PC-3 (cell line): ENCODE measurements at regions not wholly inside any gene's neighbourhood (a gene's known extent, or its start where the extent isn't known, plus 50 kb on each side); places are given as distances from the start of the nearest gene placed in this dataset.

ENCODE experiments used
- ATAC-seq: fragments of 200-7000 bp; cut with Tn5 transposase; 2 replicates; pipeline ENCODE4 v1.9.1; 2020; ENCODE audit warnings: mild to moderate bottlenecking, moderate library complexity
- BruUV-seq: library from RNA; stranded (reverse); fragments of 400-500 nt; replicated peaks from 2 replicates; lab custom pipeline; 2021; lab: Mats Ljungman, UMichigan
- CTCF ChIA-PET: fragments of 300-600 bp; sonication (Branson Sonifier 250); formaldehyde crosslinking; loops from one replicate; lab custom pipeline; 2022; ENCODE audit warnings: antibody characterized with exemption; lab: Charles Lee
- POLR2A ChIA-PET: fragments of 300-600 bp; sonication (Branson Sonifier 250); formaldehyde crosslinking; loops from one replicate; lab custom pipeline; 2022; ENCODE audit warnings: antibody characterized with exemption; ENCODE audit not compliant: unreplicated experiment; lab: Charles Lee
- DNase-seq: peaks from one replicate; pipeline ENCODE4 v3.0.0-alpha.2; 2015
- H2AFZ ChIP-seq: fragments of 300-600 bp; sonication (generic); 2 replicates; pipeline ENCODE4 v1.6.0; 2016; ENCODE audit warnings: antibody characterized with exemption, low read length
- H3F3A ChIP-seq: fragments of 300-600 bp; sonication (generic); one replicate; pipeline ENCODE4 v1.6.0; 2017; ENCODE audit warnings: antibody characterized with exemption, low read length, control low read depth, mild to moderate bottlenecking; ENCODE audit not compliant: unreplicated experiment
- H3K27ac ChIP-seq: fragments of 300-600 bp; sonication (generic); 2 replicates; pipeline ENCODE4 v1.5.1; 2016; ENCODE audit warnings: mild to moderate bottlenecking, low read length
- H3K27me3 ChIP-seq: fragments of 300-600 bp; sonication (generic); 2 replicates; pipeline ENCODE4 v1.6.1; 2016; ENCODE audit warnings: low read length, mixed read lengths
- H3K36me3 ChIP-seq: fragments of 300-600 bp; sonication (generic); 2 replicates; pipeline ENCODE4 v1.6.1; 2016; ENCODE audit warnings: low read depth, mixed run types, low read length, mixed read lengths
- H3K4me1 ChIP-seq: fragments of 300-600 bp; sonication (generic); 2 replicates; pipeline ENCODE4 v1.5.1; 2016; ENCODE audit warnings: low read length; ENCODE audit not compliant: insufficient read depth
- H3K4me2 ChIP-seq: fragments of 300-600 bp; sonication (generic); 2 replicates; pipeline ENCODE4 v1.6.0; 2016; ENCODE audit warnings: low read length
- H3K4me3 ChIP-seq: fragments of 300-600 bp; sonication (generic); 2 replicates; pipeline ENCODE4 v1.5.1; 2016; ENCODE audit warnings: mild to moderate bottlenecking, low read length, mixed read lengths
- H3K79me2 ChIP-seq: fragments of 300-600 bp; sonication (generic); 2 replicates; pipeline ENCODE4 v1.6.1; 2017; ENCODE audit warnings: low read length, mixed read lengths
- H3K9ac ChIP-seq: fragments of 300-600 bp; sonication (generic); 2 replicates; pipeline ENCODE4 v1.6.0; 2016; ENCODE audit warnings: mild to moderate bottlenecking, low read length
- H3K9me2 ChIP-seq: fragments of 300-600 bp; sonication (generic); replicated peaks from 2 replicates; pipeline ENCODE4 v1.6.1; 2016; ENCODE audit warnings: mixed run types, low read length, mixed read lengths
- H3K9me3 ChIP-seq: fragments of 300-600 bp; sonication (generic); 2 replicates; pipeline ENCODE4 v1.6.1; 2016; ENCODE audit warnings: low read length, mixed read lengths
- H4K20me1 ChIP-seq: fragments of 300-600 bp; sonication (generic); 2 replicates; pipeline ENCODE4 v1.6.1; 2016; ENCODE audit warnings: low read length, mixed read lengths
- EZH2 ChIP-seq: fragments of 300-600 bp; sonication (generic); IDR thresholded peaks from one replicate; pipeline ENCODE4 v1.6.1; 2017; ENCODE audit warnings: antibody characterized with exemption, mild to moderate bottlenecking, low read length; ENCODE audit not compliant: unreplicated experiment
- EZH2phosphoT487 ChIP-seq: fragments of 300-600 bp; sonication (generic); IDR thresholded peaks from 2 replicates; pipeline ENCODE4 v1.6.1; 2018; ENCODE audit warnings: mild to moderate bottlenecking, antibody characterized with exemption, low read length, borderline replicate concordance
- intact Hi-C: fragments of 100-400 bp; cut with micrococcal nuclease; formaldehyde crosslinking; loops from 2 replicates; pipeline ENCODE4 v1.9.0; 2023
- TF ChIP-seq, protein P1 (sequence below): fragments of 300-600 bp; sonication (generic); conservative IDR thresholded peaks from 2 replicates; pipeline ENCODE4 v1.5.1; 2017; ENCODE audit warnings: antibody characterized with exemption, low read depth, mild to moderate bottlenecking, low read length

DNA sequence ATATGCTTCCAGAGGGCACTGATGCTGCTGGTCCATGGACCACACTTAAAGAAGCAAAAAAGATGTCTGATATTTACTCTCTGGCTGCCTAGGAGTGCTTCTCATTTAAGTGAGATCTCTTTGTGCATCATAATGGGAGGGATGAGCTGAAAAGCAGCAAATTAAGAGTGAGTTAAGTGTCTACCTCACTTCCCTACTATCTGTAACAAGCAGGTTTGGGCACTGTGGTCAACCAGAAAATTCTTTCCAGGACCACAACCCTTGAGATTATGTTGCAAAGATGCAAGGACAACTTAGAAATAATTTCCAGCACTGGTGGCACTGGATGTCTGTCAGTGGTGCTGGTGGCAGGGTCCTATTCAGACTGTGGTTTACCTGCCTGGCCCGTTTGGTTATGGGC lies 52.1 kb upstream of the USPL1 start:
- CTCF ChIA-PET: no interaction called here
- no TSS peak for BruUV-seq
- ATAC-seq: no peak

DNA sequence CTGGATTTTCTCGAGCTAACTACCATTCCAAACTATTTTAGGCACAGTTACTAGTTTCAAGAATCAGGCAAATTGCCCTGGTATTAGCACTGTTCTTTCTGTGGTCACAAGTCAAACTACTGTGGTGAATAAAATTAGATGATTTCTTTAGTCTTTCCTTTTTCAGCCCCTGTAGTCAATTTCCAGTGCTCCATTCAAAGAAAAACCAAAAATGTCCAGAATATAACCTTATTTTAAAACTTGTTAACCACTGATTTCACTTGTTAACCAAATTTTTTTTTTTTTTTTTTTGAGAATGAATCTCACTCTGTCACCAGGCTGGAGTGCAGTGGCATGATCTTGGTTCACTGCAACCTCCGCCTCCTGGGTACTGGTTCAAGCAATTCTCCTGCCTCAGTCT lies 50.6 kb upstream of the USPL1 start:
- Histone ChIP-seq H2AFZ (no peak overlapping the region), H3K27ac (no peak overlapping the region), H3K9ac (no peak overlapping the region), H3K27me3 (no peaks in the 10 kb centered on the region), H3K79me2 (no peaks in the 10 kb centered on the region), H3K4me1 (peaks cover 16% of the 10 kb centered on the region), H3K9me2 (no peaks in the 10 kb centered on the region), H3K4me3 (no peak overlapping the region), H4K20me1 (no peaks in the 10 kb centered on the region), H3K36me3 (no peaks in the 10 kb centered on the region), H3F3A (no peaks in the 10 kb centered on the region), H3K4me2 (no peak overlapping the region), H3K9me3 (no peaks in the 10 kb centered on the region)
- TF ChIP-seq EZH2 (no peak), EZH2phosphoT487 (no peak)
- TF ChIP-seq, protein P1, sequence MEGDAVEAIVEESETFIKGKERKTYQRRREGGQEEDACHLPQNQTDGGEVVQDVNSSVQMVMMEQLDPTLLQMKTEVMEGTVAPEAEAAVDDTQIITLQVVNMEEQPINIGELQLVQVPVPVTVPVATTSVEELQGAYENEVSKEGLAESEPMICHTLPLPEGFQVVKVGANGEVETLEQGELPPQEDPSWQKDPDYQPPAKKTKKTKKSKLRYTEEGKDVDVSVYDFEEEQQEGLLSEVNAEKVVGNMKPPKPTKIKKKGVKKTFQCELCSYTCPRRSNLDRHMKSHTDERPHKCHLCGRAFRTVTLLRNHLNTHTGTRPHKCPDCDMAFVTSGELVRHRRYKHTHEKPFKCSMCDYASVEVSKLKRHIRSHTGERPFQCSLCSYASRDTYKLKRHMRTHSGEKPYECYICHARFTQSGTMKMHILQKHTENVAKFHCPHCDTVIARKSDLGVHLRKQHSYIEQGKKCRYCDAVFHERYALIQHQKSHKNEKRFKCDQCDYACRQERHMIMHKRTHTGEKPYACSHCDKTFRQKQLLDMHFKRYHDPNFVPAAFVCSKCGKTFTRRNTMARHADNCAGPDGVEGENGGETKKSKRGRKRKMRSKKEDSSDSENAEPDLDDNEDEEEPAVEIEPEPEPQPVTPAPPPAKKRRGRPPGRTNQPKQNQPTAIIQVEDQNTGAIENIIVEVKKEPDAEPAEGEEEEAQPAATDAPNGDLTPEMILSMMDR: no peak
- no TSS peak for BruUV-seq
- intact Hi-C loops: no loop called here
- no peak for ATAC-seq
- DNase-seq: no peak
- CTCF ChIA-PET: no interaction called here
- POLR2A ChIA-PET: no interaction called here

More for the DNA sequence above, 52.1 kb upstream of the USPL1 start:
- intact Hi-C loops: no loop called here
- POLR2A ChIA-PET: no interaction called here
- no peaks in the 10 kb centered on the region for H3K9me2 ChIP-seq
- no peak overlapping the region for H3K4me2 ChIP-seq
- no peak for TF ChIP-seq EZH2
- TF ChIP-seq EZH2phosphoT487: no peak
- TF ChIP-seq, protein P1: no peak
- no peak overlapping the region for H3K4me3 ChIP-seq
- H3K36me3 ChIP-seq: no peaks in the 10 kb centered on the region
- H3K79me2 ChIP-seq: no peaks in the 10 kb centered on the region
- no peaks in the 10 kb centered on the region for H4K20me1 ChIP-seq
- no peaks in the 10 kb centered on the region for H3F3A ChIP-seq
- H3K27ac ChIP-seq: no peak overlapping the region
- H3K27me3 ChIP-seq: no peaks in the 10 kb centered on the region
- H3K9me3 ChIP-seq: no peaks in the 10 kb centered on the region
- no peak for DNase-seq
- no peak overlapping the region for H2AFZ ChIP-seq
- no peak overlapping the region for H3K9ac ChIP-seq
- peaks cover 14% of the 10 kb centered on the region for H3K4me1 ChIP-seq
